KBM-7 (cell line): ENCODE measurements at regions not wholly inside any gene's neighbourhood (a gene's known extent, or its start where the extent isn't known, plus 50 kb on each side); places are given as distances from the start of the nearest gene placed in this dataset.

Experiments
- DNase-seq: peaks from one replicate; pipeline ENCODE4 v3.0.0-alpha.2; 2015
- in situ Hi-C: fragments of 300-500 bp; cut with MboI; formaldehyde crosslinking; loops from 2 replicates; pipeline ENCODE4 v1.14.3; 2020; ENCODE audit warnings: low sequenced_read_pairs, low pct_unique_long_range_greater_than_20kb, mixed read lengths

DNA sequence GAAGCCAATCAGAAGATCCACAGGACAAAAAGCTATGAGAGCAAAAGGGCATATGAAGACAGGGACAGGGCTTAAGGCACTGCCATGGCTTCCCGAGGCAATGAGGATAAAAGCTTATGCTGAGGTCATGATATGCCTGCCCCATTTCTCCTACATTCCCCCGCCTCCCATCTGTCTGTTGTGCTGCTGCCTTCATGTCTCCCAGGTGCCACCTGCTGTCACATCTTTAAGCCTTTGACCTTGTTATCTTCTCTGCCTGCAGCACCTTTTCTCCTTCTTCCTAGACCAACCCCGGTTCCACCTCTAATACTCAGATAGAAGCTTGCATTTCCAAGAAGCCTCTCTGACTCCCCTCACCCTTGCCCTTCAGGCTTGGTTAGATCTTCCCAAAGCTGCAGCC lies 213.8 kb downstream of the ARRDC4 start:
- in situ Hi-C loops: no loop called here

DNA sequence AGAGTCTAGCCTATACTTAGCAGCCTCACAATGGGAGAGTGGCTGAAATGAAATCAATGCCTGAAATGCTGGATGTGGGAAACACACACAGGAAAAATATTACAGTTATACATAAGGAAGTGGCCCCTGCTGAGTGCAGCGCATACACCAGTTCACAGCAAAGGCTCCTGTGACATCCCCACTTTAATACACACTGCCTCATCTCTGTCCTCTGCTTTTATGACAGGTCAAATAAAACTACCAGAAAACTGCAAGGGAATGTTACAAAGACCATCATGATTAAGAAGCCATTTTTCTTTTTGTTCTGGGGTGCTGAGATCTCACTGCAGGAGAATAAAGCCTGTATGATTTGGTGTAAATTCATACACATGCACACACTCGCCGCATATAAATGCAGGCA lies 214.3 kb downstream of the ARRDC4 start:
- DNase-seq: no peak
- in situ Hi-C loops: loop anchor here (25.0 kb wide), 1 partner anchor 263 kb away; no protein-coding TSS in a partner anchor

More for the DNA sequence above, 213.8 kb downstream of the ARRDC4 start:
- DNase-seq: peak; percentile 19

DNA sequence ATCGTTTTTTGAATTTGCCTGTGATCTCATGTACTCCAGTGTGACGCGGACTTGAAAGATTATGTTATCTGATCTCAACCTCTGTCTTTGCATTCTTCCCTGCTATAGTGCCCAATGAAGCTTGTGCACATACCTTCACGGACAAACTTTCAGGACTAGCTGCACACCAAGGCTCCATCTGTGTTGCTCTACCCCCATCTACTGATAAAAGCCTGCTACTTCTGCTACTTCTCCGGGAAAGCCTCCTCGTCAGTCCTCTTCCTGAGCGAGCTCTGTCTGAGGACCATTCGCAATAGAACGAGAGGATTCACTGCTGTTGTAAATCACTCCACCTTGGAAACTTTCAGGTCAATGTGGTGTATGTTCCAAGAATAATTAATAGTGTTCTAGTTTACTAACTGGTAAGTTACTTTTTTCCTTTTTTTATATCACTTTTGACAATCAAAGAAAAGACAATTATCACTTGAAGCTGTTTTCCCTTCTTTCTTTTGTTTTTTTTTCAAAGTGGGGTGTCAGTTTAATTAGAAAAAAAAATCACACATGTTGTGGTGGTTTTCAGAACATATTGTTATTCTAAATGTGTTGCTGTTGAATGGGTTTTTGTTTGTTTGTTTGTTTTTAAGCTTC lies 217.6 kb downstream of the ARRDC4 start:
- in situ Hi-C loops: loop anchor here (25.0 kb wide), 1 partner anchor 266 kb away; no protein-coding TSS in a partner anchor
- peak; percentile 74 for DNase-seq

DNA sequence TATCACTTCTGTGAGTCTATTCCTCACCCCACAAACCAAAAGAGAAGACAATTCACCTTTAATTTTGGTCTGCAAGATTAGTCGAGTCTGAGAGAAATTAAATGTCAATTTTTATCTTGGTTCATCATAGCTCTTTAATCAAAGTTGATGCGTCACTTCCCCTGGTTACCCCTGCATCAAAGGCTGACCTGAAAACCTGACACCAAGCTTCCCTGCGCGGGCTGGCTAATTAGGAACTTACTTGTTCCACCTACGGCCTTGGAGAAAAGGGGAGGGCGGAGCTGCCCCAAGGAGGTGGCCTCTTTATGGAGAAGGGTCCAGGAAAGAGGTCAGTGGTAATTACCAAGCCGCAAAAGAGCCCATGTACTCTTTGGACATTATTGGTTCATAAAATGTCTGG lies 218.4 kb downstream of the ARRDC4 start:
- in situ Hi-C loops: loop anchor here (25.0 kb wide), 1 partner anchor 267 kb away; no protein-coding TSS in a partner anchor
- no peak for DNase-seq

DNA sequence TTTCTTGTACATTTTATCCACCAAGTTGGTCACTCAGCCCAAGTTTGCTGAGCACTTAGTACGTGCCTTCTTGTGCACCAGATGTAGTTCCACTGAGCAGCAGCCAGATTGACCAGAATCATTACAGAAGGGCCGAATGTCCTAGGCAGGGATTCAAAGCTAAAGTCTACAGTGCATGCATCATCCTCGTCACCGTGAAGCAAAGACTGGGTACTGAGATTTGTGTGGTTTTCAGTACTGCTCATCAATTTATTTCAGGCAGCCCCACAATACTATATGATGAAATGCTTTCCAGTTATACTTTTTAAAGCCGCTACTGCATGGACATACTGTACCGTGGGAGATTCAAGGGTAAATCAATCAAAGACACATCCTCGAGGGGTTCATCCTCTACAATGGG lies 227.0 kb downstream of the ARRDC4 start:
- DNase-seq: no peak
- in situ Hi-C loops: loop anchor here (25.0 kb wide), 1 partner anchor 275 kb away; no protein-coding TSS in a partner anchor

DNA sequence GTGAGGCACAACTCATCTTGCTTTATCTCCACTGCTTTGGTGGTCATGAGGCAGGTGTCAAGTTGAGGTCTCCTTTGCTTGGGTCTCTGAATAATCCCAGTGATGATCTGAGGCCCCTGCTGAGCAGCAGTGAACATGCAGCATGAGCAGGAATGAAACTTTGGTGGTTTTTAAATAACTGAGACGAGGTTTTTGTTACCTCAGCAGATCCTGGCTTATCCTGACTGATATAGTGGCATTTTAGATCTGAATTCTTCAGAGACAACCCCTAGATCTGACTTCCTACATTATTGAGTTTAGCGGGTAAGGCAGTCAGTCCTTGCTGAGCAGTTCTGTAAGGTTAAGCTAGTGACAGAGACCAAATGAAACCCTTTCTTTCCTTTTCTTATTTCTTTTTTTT lies 230.4 kb downstream of the ARRDC4 start:
- in situ Hi-C loops: loop anchor here (25.0 kb wide), 1 partner anchor 279 kb away; no protein-coding TSS in a partner anchor
- DNase-seq: no peak

DNA sequence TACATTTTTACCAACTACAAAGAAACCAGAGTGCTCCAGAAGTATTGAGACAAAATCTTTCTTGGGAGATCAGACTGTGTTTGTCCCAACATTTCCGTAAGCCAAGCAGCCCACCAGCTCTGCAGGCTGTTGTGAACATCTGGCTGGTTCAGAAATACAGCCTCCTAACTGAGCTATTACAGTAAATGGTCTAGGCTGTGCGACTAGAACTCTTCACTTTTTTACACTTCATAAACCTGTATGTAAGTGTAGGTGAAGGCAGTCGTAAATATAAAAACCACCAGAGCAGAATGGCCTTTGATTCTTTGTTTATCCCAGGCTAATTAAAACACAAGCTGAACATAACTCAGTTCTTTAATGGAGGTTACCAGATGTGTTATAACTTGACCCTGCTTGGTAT lies 235.3 kb downstream of the ARRDC4 start:
- in situ Hi-C loops: loop anchor here (25.0 kb wide), 1 partner anchor 283 kb away; no protein-coding TSS in a partner anchor
- no peak for DNase-seq

DNA sequence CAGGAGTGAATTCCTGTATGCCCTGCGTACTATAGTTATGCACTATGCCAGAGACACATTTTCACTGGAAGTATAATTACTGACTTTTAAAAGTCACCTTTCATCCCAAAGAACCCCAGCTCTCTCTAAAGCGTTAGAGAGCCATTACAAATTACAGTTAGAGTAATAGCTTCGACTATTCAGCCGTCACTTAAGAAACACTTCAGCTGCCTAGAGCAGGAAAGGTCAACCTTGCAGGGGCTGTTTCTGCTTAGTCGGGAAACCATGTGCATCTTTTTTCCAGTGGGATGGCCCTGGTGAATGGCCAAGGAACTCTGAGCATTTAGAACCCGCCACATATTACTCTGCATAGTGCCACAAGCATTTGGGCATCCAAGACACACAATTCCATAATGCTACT lies 235.9 kb downstream of the ARRDC4 start:
- no peak for DNase-seq
- in situ Hi-C loops: loop anchor here (25.0 kb wide), 1 partner anchor 284 kb away; no protein-coding TSS in a partner anchor

DNA sequence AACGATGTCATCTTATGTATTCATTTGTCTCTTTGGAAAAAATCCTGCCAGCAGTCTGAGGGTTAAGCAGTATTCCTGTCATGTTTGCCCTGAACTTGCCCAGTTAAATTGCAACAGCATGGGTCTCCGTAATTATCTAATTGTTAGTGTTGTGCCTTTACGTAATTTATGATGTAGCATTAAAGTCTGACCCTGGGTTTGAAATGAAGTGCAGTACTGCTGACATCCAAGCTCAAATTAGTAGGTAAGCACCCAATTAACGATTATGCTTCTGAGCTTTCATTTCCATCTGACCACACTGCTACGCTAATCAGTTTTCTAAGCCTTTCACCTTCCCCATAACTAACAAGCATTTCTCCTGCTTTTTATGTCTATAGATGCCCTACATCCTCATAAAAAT lies 241.8 kb downstream of the ARRDC4 start:
- in situ Hi-C loops: no loop called here
- DNase-seq: no peak

DNA sequence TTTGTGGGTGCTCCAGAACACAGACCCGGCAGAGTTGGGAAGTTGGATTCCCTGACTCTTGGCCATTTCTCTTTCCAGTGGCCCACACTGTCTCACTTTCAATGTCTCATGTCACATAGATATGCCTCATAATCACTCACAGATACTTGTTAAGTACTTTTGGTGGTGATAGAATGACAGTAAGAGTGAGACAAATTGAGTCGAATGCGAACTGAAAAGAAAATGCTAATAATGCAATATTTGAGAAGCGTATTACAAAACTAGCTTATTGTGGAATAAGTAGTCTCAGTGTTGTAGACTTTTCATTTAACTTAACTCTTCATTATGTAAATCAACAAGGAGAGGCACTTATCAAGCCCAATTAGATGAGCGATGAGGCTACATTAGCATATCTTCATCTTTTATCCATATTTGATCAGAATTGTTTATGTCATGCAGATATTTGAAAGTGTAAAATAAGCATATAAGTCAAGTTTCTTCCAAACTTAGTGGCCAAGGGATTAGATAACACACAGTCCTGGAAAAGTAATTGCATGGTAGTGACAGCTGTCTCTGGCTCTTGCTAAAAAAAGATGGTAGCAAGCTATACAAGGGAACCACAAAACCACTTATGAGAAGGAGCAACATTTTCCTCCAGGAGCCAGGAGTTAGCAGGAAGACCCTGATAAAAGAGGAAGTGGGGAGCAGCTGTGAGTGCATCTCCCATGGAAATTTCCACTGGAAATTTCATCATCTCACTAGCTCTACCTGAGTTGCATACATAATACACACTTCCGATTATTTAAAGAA lies 243.6 kb downstream of the ARRDC4 start:
- in situ Hi-C loops: no loop called here

DNA sequence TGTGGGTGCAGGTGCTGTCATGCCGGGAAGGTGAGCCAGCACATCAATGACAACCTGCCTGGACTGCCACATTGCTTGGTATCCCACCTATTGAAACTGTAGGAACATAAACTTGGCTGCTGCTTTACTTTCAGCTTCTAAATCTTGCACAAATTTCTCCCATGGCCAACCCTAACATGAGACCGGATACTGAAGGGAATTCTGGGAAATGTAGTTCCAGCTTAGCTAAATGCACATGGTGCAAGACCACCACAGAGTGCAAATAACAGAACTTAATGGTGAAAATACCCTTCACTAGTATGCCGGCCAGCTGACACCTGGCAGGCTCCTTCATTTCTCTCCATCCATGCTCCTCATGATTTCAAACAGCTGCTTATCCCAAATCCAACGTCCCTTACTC lies 247.4 kb downstream of the ARRDC4 start:
- DNase-seq: no peak
- in situ Hi-C loops: no loop called here

More for the DNA sequence above, 243.6 kb downstream of the ARRDC4 start:
- DNase-seq: no peak

DNA sequence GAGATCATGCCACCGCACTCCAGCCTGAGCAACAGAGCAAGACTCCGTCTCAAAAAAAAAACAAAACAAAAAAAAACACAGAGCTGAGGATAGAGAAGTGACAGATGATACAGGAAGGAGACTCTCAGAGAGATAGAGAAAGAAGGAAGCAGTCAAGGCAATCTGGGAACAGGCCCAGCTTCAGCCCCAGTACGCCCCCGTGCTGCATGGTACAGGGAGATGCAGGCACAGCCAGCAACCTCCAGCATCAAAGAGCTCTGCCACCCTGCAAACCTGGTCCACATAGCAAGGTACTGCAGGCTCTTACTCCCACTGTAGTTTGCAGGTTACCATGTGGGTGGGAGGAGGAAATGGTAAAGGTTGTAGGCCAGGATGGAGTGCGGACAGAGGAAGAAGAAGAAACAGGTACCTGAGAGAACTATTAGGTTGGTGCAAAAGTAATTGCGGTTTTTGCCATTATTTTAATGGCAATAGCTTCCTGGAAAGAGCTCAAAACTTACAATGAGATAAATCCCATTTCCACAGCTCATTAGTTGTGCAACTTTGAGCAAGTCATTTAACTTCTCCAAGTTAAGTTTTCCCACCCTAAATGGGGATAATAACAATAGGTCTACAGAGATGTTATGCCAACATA lies 253.0 kb downstream of the ARRDC4 start:
- in situ Hi-C loops: no loop called here
- peak; percentile 1 for DNase-seq

DNA sequence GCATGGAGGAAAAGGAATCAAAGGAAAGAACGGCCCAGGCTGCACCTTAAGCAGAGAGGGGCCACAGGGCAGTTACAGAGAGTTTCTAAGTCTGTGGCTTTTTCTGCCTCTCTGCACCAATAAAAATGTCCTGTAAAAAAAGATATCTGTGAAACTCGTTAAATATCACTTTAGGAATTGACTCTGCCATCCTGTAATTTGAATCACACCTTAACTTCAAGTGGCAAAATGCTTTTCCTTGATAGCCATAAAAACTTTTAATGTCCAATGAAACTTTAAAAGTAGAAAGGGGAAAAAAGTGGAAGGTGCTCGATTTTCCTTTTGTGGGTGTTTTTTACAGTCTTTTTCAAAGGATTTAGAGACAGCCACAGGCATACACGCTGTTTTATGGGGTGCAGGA lies 255.7 kb downstream of the ARRDC4 start:
- in situ Hi-C loops: no loop called here
- DNase-seq: no peak

DNA sequence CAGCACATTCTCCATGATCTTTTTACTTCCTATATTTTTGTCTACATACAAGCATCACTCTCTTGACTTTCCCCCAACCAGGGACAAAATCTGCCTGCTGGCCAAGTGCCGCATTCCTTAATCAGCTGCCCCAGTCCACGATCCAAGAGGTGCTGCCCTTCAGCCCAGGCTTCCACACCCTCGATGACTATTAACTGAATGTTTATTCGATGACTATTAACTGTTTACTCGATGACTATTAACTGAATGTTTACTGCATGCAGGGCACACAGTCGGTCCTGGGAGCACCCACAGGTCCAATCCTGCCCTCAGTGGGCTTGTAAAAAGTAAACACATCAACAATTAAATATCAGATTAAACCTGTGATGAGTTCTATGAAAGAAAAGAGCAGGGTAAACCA lies 256.9 kb downstream of the ARRDC4 start:
- DNase-seq: no peak
- in situ Hi-C loops: no loop called here

DNA sequence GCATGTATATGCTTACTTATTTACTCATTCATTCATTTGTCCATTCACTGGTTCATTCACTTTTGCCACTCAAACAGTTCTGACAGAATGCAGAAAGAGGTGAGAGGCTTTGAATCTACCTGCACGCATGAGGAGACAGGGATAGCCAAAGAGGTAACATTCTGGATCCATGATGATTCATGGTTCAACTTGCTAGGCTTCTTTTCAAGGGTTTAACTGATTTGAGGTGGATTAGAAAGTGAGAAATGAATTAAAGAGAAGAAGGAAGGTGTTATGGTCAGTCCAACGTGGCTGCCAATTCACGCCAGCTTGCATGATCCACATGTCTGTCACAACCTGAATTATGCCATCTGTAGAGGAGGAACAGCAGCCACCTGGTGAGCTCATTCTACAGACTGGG lies 260.6 kb downstream of the ARRDC4 start:
- in situ Hi-C loops: no loop called here
- DNase-seq: no peak

DNA sequence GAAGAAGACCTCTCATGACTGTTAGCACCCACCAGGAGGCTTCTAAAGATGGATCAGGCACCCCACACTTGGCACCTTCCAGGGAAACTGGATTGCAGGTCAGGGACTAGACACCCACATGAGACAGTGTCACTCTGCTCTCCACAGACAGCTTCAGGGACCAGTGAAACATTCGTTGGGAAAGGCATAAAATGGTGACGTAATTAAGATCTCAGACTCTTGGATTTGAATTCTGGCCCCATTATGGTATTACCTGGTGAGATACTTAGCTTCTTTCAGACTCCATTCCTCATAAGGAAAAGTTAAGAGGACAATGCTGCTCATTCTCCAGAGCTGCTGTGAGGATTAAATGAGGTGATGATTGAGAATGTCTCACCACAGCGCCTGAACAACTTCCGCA lies 261.1 kb downstream of the ARRDC4 start:
- in situ Hi-C loops: no loop called here
- no peak for DNase-seq

DNA sequence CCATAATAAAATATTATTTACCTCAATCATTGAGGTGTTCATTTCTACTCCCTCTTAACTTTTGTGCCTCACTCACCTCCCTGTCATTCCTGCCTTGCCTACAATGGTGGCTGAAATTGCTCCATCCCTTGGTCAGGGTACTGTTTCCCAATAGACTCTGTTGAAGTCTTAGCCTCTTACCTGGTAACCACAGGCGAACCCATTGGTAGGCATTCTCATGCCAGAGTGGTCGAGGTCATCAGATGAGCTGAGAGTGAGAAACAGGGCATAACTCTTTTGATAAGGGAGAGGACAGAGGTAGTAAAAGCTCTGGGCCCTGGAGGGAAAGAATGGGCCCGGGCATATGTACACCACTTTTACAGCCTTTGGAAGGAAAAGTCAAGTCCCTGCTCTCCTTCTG lies 265.6 kb downstream of the ARRDC4 start:
- in situ Hi-C loops: no loop called here
- no peak for DNase-seq

DNA sequence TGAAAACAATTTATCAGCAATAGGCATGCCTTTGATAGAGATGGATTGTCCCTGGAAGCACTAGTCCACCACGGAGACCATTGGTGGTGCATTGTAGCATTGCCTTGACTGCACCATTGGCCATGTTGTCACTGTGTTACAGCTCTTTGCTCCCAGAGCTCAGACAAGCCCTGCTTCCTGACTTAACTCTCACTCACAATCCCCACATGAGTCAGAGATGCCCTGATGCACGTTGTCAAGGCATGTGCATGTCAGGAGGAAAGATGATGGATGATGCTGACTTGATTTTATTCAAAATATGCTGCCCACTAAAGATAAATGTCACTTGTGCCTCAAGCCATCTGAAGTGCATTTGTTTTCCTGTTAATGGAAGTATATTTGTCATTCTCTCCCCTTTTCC lies 266.1 kb downstream of the ARRDC4 start:
- no peak for DNase-seq

DNA sequence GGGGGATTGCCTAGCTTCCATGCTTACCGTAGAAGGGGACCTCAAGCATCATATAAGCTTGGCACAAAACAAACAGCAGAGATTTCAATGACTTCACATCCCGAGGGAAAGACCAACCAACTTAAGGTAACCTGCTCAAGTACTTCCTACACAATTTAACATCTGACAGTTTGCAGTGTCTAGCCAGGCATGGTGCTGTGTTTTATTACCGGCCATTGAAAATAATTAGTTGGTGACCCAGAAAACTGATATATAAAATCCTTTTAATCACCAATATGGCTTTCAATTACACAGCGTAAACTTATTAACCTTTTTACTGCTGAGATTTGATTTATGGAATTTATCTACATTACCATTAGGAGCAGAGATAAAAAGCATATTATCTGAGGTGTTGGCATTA lies 268.3 kb downstream of the ARRDC4 start:
- no peak for DNase-seq
- in situ Hi-C loops: no loop called here

More for the DNA sequence above, 266.1 kb downstream of the ARRDC4 start:
- in situ Hi-C loops: no loop called here

DNA sequence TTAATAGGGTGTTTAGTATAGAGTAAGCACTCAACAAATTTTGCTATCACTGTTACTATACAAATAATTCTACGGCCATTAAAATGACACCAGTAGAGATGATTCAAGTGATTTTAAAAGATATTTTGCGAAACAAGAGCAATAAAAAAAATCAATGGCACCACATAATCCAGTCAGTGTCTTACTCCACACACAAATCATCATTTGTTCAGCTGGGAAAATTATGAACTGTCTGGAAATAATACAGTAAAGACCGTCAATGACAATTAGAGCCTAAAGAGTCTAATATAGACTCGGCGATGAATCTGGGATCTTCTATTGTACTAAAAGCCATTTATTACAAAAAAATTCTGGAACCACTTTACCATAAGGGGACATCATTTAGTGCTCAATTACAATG lies 270.5 kb downstream of the ARRDC4 start:
- no peak for DNase-seq
- in situ Hi-C loops: no loop called here
